ENCODE measurements at regions not wholly inside any gene's neighbourhood (a gene's known extent, or its start where the extent isn't known, plus 50 kb on each side); places are given as distances from the start of the nearest gene placed in this dataset.
A peak's percentile ranks its signal among the peaks of the same experiment; 100 is the strongest.

GRCh38 chr13:65601855-65602254, 1628.3 kb downstream of the PCDH9 start:
- H3K9me3 ChIP-seq (replicated peaks; ENCODE audit: control insufficient read depth, low read depth, low read length), result no peaks in the 10 kb centered on the region
- no peaks in the 10 kb centered on the region for H3K36me3 ChIP-seq (ENCODE audit: control insufficient read depth, insufficient read depth, low read length)
- WGBS (ENCODE audit: insufficient coverage), result no CpG with 5 or more reads among the region's 1 CpG
- no peaks in the 10 kb centered on the region for H3K27me3 ChIP-seq (ENCODE audit: control insufficient read depth, insufficient read depth, low read length)
- no peak for DNase-seq
- no peaks in the 10 kb centered on the region for H3K4me1 ChIP-seq (ENCODE audit: control insufficient read depth, insufficient read depth, low read length)
- no peak overlapping the region for H3K27ac ChIP-seq (ENCODE audit: low read length)
- no peak overlapping the region for H3K4me3 ChIP-seq (ENCODE audit: low read length)

DNA sequence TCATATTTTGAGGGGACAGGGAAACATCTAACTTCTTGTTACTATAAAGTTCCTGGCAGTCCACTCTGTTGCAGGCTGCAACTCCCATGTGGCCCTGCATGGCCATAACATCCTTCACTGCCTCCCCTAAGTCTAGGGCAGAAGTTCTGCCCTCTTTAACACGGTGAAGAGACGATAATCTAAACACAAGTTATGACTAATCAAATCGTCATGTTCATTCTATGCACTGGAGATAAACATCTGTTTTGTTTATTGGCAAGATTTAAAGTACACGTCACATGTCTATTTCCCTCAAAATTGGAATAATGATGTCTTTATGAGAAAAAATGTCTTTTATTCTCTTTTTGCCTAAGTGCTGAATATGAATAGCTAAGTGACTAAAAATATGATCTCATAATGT, 1629.4 kb downstream of the PCDH9 start:
- Histone ChIP-seq H3K4me3 (ENCODE audit: low read length) (no peak overlapping the region), H3K36me3 (ENCODE audit: control insufficient read depth, insufficient read depth, low read length) (no peaks in the 10 kb centered on the region), H3K9me3 (replicated peaks; ENCODE audit: control insufficient read depth, low read depth, low read length) (no peaks in the 10 kb centered on the region), H3K4me1 (ENCODE audit: control insufficient read depth, insufficient read depth, low read length) (no peaks in the 10 kb centered on the region), H3K27ac (ENCODE audit: low read length) (no peak overlapping the region), H3K27me3 (ENCODE audit: control insufficient read depth, insufficient read depth, low read length) (no peaks in the 10 kb centered on the region)
- peak; percentile 53 for DNase-seq
- no CpG with 5 or more reads among the region's 4 CpGs for WGBS (ENCODE audit: insufficient coverage)

DNA sequence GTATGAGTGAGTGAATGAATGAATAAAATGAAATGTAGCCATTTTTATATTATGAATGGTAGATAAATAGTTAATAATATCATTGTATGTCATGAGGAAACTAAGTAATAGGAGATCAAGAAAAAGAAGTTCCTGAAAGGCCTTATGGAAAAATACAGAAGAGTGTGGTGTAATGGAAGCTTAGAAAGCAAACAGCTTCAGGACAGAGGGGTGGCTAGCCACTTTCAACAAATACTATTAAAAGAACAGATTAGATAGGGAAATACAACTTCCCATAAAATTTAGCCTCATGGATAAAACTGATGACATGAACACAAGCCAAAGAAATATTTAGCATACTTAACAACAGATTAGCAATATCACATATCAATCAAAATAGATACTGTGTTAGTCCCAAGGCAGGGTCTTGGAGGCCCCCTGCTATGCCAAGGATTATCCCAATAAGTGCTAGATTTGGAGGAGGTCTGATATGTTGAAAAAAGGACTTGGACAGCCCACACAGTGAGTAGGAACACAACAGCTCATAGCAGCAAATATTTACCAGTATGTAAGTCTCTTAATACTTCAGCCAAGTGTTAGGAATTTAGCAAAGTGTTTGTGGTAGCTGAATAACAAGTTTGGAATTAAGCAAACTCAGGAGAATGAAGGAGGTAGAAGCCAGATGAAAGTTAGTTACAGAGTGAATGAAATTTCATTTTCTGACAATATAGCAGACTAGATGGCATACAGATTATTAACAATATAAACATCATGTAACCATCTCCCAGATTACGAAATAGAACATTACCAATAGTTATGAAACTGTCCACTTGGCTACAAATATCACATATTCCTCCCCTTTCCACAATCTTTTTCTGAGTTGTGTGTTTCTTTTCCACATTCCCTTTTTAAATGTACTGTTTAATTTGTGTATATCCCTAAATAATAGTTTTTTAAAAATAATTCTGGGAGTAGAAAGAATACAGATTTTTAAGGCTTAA, 1632.0 kb downstream of the PCDH9 start:
- H3K27me3 ChIP-seq (ENCODE audit: control insufficient read depth, insufficient read depth, low read length), result no peaks in the 10 kb centered on the region
- H3K36me3 ChIP-seq (ENCODE audit: control insufficient read depth, insufficient read depth, low read length), result no peaks in the 10 kb centered on the region
- WGBS (ENCODE audit: insufficient coverage), result no CpG with 5 or more reads among the region's 1 CpG
- H3K27ac ChIP-seq (ENCODE audit: low read length), result no peak overlapping the region
- no peaks in the 10 kb centered on the region for H3K4me1 ChIP-seq (ENCODE audit: control insufficient read depth, insufficient read depth, low read length)
- DNase-seq, result peak; percentile 54
- H3K4me3 ChIP-seq (ENCODE audit: low read length), result no peak overlapping the region
- H3K9me3 ChIP-seq (replicated peaks; ENCODE audit: control insufficient read depth, low read depth, low read length), result no peaks in the 10 kb centered on the region

- DNase-seq, result peak; percentile 88
- WGBS (ENCODE audit: insufficient coverage), result no CpG with 5 or more reads among the region's 2 CpGs
- Histone ChIP-seq H3K4me1 (ENCODE audit: control insufficient read depth, insufficient read depth, low read length) (no peaks in the 10 kb centered on the region), H3K27ac (ENCODE audit: low read length) (no peak overlapping the region), H3K9me3 (replicated peaks; ENCODE audit: control insufficient read depth, low read depth, low read length) (no peaks in the 10 kb centered on the region), H3K36me3 (ENCODE audit: control insufficient read depth, insufficient read depth, low read length) (no peaks in the 10 kb centered on the region), H3K4me3 (ENCODE audit: low read length) (no peak overlapping the region), H3K27me3 (ENCODE audit: control insufficient read depth, insufficient read depth, low read length) (no peaks in the 10 kb centered on the region)
Observed at GRCh38 chr13:65595916-65596315, 1634.2 kb downstream of the PCDH9 start.

GRCh38 chr13:65594298-65594781, 1635.8 kb downstream of the PCDH9 start:
- no peaks in the 10 kb centered on the region for H3K4me1 ChIP-seq (ENCODE audit: control insufficient read depth, insufficient read depth, low read length)
- peak; percentile 88 for DNase-seq
- no peaks in the 10 kb centered on the region for H3K27me3 ChIP-seq (ENCODE audit: control insufficient read depth, insufficient read depth, low read length)
- no peak overlapping the region for H3K4me3 ChIP-seq (ENCODE audit: low read length)
- no peak overlapping the region for H3K27ac ChIP-seq (ENCODE audit: low read length)
- no CpG with 5 or more reads among the region's 1 CpG for WGBS (ENCODE audit: insufficient coverage)
- no peaks in the 10 kb centered on the region for H3K9me3 ChIP-seq (replicated peaks; ENCODE audit: control insufficient read depth, low read depth, low read length)
- no peaks in the 10 kb centered on the region for H3K36me3 ChIP-seq (ENCODE audit: control insufficient read depth, insufficient read depth, low read length)

GRCh38 chr13:65593298-65593874, 1636.8 kb downstream of the PCDH9 start:
- DNase-seq, result peak; percentile 32
- Histone ChIP-seq H3K27me3 (ENCODE audit: control insufficient read depth, insufficient read depth, low read length) (no peaks in the 10 kb centered on the region), H3K27ac (ENCODE audit: low read length) (no peak overlapping the region), H3K4me1 (ENCODE audit: control insufficient read depth, insufficient read depth, low read length) (no peaks in the 10 kb centered on the region), H3K4me3 (ENCODE audit: low read length) (no peak overlapping the region), H3K9me3 (replicated peaks; ENCODE audit: control insufficient read depth, low read depth, low read length) (no peaks in the 10 kb centered on the region), H3K36me3 (ENCODE audit: control insufficient read depth, insufficient read depth, low read length) (no peaks in the 10 kb centered on the region)
- WGBS (ENCODE audit: insufficient coverage), result no CpG with 5 or more reads among the region's 2 CpGs

GRCh38 chr13:65592731-65593130, 1637.4 kb downstream of the PCDH9 start:
- DNase-seq, result peak; percentile 56
- Histone ChIP-seq H3K4me1 (ENCODE audit: control insufficient read depth, insufficient read depth, low read length) (no peaks in the 10 kb centered on the region), H3K27me3 (ENCODE audit: control insufficient read depth, insufficient read depth, low read length) (no peaks in the 10 kb centered on the region), H3K4me3 (ENCODE audit: low read length) (no peak overlapping the region), H3K9me3 (replicated peaks; ENCODE audit: control insufficient read depth, low read depth, low read length) (no peaks in the 10 kb centered on the region), H3K36me3 (ENCODE audit: control insufficient read depth, insufficient read depth, low read length) (no peaks in the 10 kb centered on the region), H3K27ac (ENCODE audit: low read length) (no peak overlapping the region)
- no CpG with 5 or more reads among the region's 1 CpG for WGBS (ENCODE audit: insufficient coverage)

- WGBS (ENCODE audit: insufficient coverage), result 89% methylated on average over 10 of the region's 10 CpGs
Observed at GRCh38 chr13:65585346-65585745, 1644.8 kb downstream of the PCDH9 start.

DNA sequence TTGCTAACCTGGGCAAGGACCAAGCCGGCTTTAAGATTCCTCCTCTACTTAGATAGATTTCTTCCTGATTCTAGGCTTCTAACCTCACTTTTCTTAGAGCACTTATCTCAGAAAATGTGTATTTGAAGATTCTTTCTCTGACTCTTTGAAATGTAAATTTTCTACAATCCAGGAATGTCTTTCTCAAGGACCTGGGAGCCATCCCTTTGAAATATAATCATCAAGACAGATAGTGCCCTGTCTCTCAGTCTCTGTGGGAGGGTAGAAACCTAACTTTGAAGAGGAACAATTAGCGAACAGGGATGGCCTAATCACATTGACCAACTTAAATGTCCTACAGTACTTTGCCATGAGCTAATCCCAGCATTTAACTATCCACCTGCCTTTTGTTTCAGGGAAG, 1646.0 kb downstream of the PCDH9 start:
- Histone ChIP-seq H3K9me3 (replicated peaks; ENCODE audit: control insufficient read depth, low read depth, low read length) (no peaks in the 10 kb centered on the region), H3K4me3 (ENCODE audit: low read length) (no peak overlapping the region), H3K27me3 (ENCODE audit: control insufficient read depth, insufficient read depth, low read length) (no peaks in the 10 kb centered on the region), H3K36me3 (ENCODE audit: control insufficient read depth, insufficient read depth, low read length) (no peaks in the 10 kb centered on the region), H3K27ac (ENCODE audit: low read length) (no peak overlapping the region), H3K4me1 (ENCODE audit: control insufficient read depth, insufficient read depth, low read length) (no peaks in the 10 kb centered on the region)
- whole genome bisulfite sequencing (ENCODE audit: insufficient coverage), result 100% methylated on average over 1 of the region's 2 CpGs
- no peak for DNase-seq

More at GRCh38 chr13:65585346-65585745, 1644.8 kb downstream of the PCDH9 start:
- no peak overlapping the region for H3K27ac ChIP-seq (ENCODE audit: low read length)
- H3K4me3 ChIP-seq (ENCODE audit: low read length), result no peak overlapping the region
- H3K36me3 ChIP-seq (ENCODE audit: control insufficient read depth, insufficient read depth, low read length), result no peaks in the 10 kb centered on the region
- no peaks in the 10 kb centered on the region for H3K9me3 ChIP-seq (replicated peaks; ENCODE audit: control insufficient read depth, low read depth, low read length)
- no peaks in the 10 kb centered on the region for H3K27me3 ChIP-seq (ENCODE audit: control insufficient read depth, insufficient read depth, low read length)
- no peaks in the 10 kb centered on the region for H3K4me1 ChIP-seq (ENCODE audit: control insufficient read depth, insufficient read depth, low read length)
- no peak for DNase-seq

DNA sequence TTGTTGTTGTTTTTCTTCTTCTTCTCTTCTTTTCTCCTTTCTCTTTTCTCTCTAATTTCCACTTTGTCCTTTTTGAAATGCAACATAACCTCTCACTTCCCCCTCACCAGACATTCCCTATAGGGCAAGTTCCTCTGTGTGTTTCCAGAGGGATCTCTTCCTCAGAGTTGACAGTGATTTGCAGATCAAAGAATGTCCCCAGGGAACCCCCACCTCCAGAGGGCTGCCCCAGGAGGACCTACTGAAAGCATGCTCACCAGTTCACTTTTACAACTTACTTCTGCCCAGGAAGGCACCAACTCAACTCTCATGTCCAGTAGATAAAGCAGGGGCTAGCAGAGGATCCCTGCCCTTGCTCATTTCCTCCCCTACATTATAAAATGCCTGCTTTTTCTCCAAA, 1648.0 kb downstream of the PCDH9 start:
- no peak for DNase-seq
- no peaks in the 10 kb centered on the region for H3K4me1 ChIP-seq (ENCODE audit: control insufficient read depth, insufficient read depth, low read length)
- H3K9me3 ChIP-seq (replicated peaks; ENCODE audit: control insufficient read depth, low read depth, low read length), result no peaks in the 10 kb centered on the region
- no peaks in the 10 kb centered on the region for H3K36me3 ChIP-seq (ENCODE audit: control insufficient read depth, insufficient read depth, low read length)
- H3K27ac ChIP-seq (ENCODE audit: low read length), result no peak overlapping the region
- no peak overlapping the region for H3K4me3 ChIP-seq (ENCODE audit: low read length)
- no peaks in the 10 kb centered on the region for H3K27me3 ChIP-seq (ENCODE audit: control insufficient read depth, insufficient read depth, low read length)
